Osteoblast (primary cell): ENCODE measurements at regions not wholly inside any gene's neighbourhood (a gene's known extent, or its start where the extent isn't known, plus 50 kb on each side); places are given as distances from the start of the nearest gene placed in this dataset.

ENCODE experiments used
- DNase-seq: peaks from one replicate; pipeline ENCODE4 v3.0.0; 2011; ENCODE audit warnings: low spot score, mixed read lengths; ENCODE audit not compliant: insufficient read length; ENCODE audit errors: missing footprints
- H2AFZ ChIP-seq: 2 replicates; pipeline ENCODE4 v1.6.0; 2011; ENCODE audit warnings: mild to moderate bottlenecking, low read length
- H3K27ac ChIP-seq: 2 replicates; pipeline ENCODE4 v1.5.1; 2011; ENCODE audit warnings: mild to moderate bottlenecking, low read depth, low read length, moderate library complexity
- H3K27me3 ChIP-seq: 2 replicates; pipeline ENCODE4 v1.6.0; 2012; ENCODE audit warnings: mild to moderate bottlenecking, control low read depth, inconsistent platforms, low read length, moderate library complexity; ENCODE audit not compliant: insufficient read depth
- H3K36me3 ChIP-seq: 2 replicates; pipeline ENCODE4 v1.5.1; 2011; ENCODE audit warnings: mild to moderate bottlenecking, low read length, control low read depth, moderate library complexity; ENCODE audit not compliant: insufficient read depth
- H3K4me1 ChIP-seq: 2 replicates; pipeline ENCODE4 v1.5.1; 2011; ENCODE audit warnings: mild to moderate bottlenecking, low read length, control low read depth, moderate library complexity; ENCODE audit not compliant: insufficient read depth
- H3K4me2 ChIP-seq: 2 replicates; pipeline ENCODE4 v1.6.0; 2011; ENCODE audit warnings: mild to moderate bottlenecking, low read length; ENCODE audit not compliant: insufficient read depth
- H3K4me3 ChIP-seq: fragments of 200-600 bp; sonication (generic); 3 replicates; pipeline ENCODE4 v1.5.1; 2012; ENCODE audit warnings: mild to moderate bottlenecking, low read length, inconsistent platforms; ENCODE audit not compliant: insufficient read depth
- H3K79me2 ChIP-seq: 2 replicates; pipeline ENCODE4 v1.6.0; 2012; ENCODE audit warnings: mild to moderate bottlenecking, low read length, control low read depth, inconsistent platforms; ENCODE audit not compliant: insufficient read depth
- H3K9me3 ChIP-seq: 2 replicates; pipeline ENCODE4 v1.5.1; 2011; ENCODE audit warnings: low read depth, low read length, control low read depth
- H4K20me1 ChIP-seq: 2 replicates; pipeline ENCODE4 v1.6.0; 2012; ENCODE audit warnings: mild to moderate bottlenecking, low read length, control low read depth; ENCODE audit not compliant: insufficient read depth
- CTCF ChIP-seq: IDR thresholded peaks from 2 replicates; pipeline ENCODE4 v1.5.1; 2011; ENCODE audit warnings: mild to moderate bottlenecking, low read depth, low read length, moderate library complexity; ENCODE audit errors: extremely low read depth

GRCh38 chr9:111985315-111985714 is 88.7 kb downstream of the UGCG start:
- Histone ChIP-seq H3K27ac (no peak overlapping the region), H3K36me3 (no peaks in the 10 kb centered on the region), H3K9me3 (no peaks in the 10 kb centered on the region), H3K79me2 (no peaks in the 10 kb centered on the region), H2AFZ (no peak overlapping the region), H4K20me1 (no peaks in the 10 kb centered on the region), H3K4me1 (no peaks in the 10 kb centered on the region), H3K4me3 (no peak overlapping the region), H3K4me2 (no peak overlapping the region), H3K27me3 (no peaks in the 10 kb centered on the region)
- no peak for TF ChIP-seq CTCF
- DNase-seq, result no peak

GRCh38 chr9:111986035-111986556 is 89.5 kb downstream of the UGCG start:
- Histone ChIP-seq H3K36me3 (no peaks in the 10 kb centered on the region), H3K4me1 (no peaks in the 10 kb centered on the region), H3K4me3 (no peak overlapping the region), H3K9me3 (no peaks in the 10 kb centered on the region), H2AFZ (peak overlapping the region; percentile 53), H3K27ac (no peak overlapping the region), H4K20me1 (no peaks in the 10 kb centered on the region), H3K27me3 (no peaks in the 10 kb centered on the region), H3K79me2 (no peaks in the 10 kb centered on the region), H3K4me2 (no peak overlapping the region)
- DNase-seq, result no peak
- no peak for TF ChIP-seq CTCF
